HG03025 (cell line): ENCODE measurements at regions not wholly inside any gene's neighbourhood (a gene's known extent, or its start where the extent isn't known, plus 50 kb on each side); places are given as distances from the start of the nearest gene placed in this dataset.

Source experiments
- ATAC-seq: cut with Tn5 transposase; IDR thresholded peaks from one replicate; pipeline ENCODE4 v1.9.1; 2021; ENCODE audit warnings: mild to moderate bottlenecking, moderate library complexity; ENCODE audit not compliant: unreplicated experiment, low FRiP score

DNA sequence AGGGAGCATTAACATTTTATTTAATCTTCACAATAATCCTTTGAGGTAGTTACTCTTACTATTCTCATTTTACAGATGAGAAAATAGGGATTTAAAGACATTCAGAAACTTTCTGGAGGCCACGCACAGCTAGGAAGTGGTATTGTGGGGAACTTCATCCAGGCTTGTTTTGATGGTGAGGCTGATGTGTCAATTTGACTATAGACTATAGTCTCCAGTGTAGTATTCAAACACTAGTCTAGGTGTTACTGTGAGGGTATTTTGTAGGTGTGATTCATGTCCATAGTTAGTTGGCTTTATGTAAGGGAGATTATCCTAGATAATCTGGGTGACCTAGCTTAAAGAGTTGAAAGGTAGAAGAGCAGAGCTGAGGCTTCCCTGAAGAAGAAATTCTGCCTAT lies 54.1 kb upstream of the ELL2 start:
- ATAC-seq, result no peak

DNA sequence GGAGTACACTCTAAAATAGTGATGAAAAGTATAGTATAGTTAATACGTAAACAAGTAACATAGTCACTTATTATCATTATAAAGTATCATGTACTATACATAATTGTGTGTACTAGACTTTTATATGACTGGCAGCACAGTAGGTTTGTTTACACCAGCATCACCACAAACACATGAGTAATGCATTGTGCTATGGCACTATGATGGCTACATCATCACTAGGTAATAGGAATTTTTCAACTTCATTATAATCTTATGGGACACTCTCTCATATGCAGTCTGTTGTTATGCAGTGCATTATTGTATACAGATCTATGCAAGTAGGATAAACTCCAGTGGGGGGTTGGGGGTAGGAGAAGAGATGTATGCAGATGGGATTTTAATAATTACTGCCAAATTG lies 52.7 kb upstream of the ELL2 start:
- ATAC-seq, result no peak

DNA sequence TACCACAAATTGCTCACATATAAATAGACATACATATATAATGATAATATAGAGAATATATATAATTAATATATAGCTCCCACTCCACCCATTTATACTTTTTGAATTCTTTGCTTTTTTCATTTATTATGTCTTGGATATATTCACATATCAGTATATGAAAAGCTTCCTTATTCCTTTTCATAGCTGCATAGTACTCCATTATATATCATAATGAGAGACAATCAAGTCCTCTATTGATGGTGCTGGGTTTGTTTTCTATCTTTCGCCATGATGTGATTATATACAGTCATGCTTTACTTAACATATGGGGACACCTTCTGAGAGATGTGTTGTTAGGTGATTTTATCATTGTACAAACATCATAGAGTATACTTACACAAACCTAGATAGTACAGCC lies 51.6 kb upstream of the ELL2 start:
- no peak for ATAC-seq

DNA sequence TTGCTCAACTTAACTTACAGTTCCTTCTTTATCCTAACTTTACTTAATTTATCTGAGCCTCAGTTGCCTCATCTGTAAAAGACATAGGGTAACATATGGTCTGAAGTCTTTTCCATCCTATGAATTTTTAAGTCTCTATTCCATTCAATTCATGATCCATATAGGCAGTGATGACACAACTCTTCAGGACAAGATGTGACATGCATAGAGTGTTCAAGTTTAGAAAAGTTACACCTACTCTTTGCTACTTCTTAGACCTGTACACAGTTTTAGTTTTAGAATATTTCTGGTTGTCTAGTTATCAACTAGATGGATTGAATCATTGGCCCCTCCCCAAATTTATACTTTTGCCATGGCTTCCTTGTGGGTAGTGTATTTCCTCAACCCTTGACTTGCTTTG lies 50.7 kb upstream of the ELL2 start:
- ATAC-seq, result no peak
